ENCODE measurements at regions not wholly inside any gene's neighbourhood (a gene's known extent, or its start where the extent isn't known, plus 50 kb on each side); places are given as distances from the start of the nearest gene placed in this dataset.

- Histone ChIP-seq H3K9ac (ENCODE audit: low read length) (no peak overlapping the region), H3K9me3 (replicated peaks; ENCODE audit: insufficient read depth, low read length) (no peaks in the 10 kb centered on the region), H3K4me1 (ENCODE audit: low read length) (no peaks in the 10 kb centered on the region), H3K4me2 (ENCODE audit: low read depth, low read length) (no peak overlapping the region), H3K27ac (ENCODE audit: low read length) (no peak overlapping the region), H3K27me3 (replicated peaks; ENCODE audit: insufficient read depth, low read length) (no peaks in the 10 kb centered on the region), H3K36me3 (replicated peaks; ENCODE audit: insufficient read depth, low read length) (no peaks in the 10 kb centered on the region), H2AFZ (ENCODE audit: low read length) (no peak overlapping the region), H3F3A (ENCODE audit: insufficient read depth, low read length) (no peaks in the 10 kb centered on the region), H3K79me2 (ENCODE audit: low read length) (no peaks in the 10 kb centered on the region), H3K4me3 (ENCODE audit: low read length) (no peak overlapping the region), H4K20me1 (ENCODE audit: insufficient read depth, low read length) (no peaks in the 10 kb centered on the region), H3K9me2 (replicated peaks; ENCODE audit: insufficient read depth, low read length) (no peaks in the 10 kb centered on the region)
- TF ChIP-seq EZH2 (optimal IDR thresholded peaks at IDR 0.05; ENCODE audit: low read depth, low read length) (no peak), CTCF (IDR thresholded peaks at IDR 0.05; ENCODE audit: low read length) (no peak), EZH2phosphoT487 (IDR thresholded peaks at IDR 0.05; ENCODE audit: low read length) (no peak)
- DNase-seq = no peak
These were observed 110.3 kb upstream of the TARS1 start for GRCh38 chr5:33330426-33330825.

- Histone ChIP-seq H3K9me3 (replicated peaks; ENCODE audit: insufficient read depth, low read length) (no peaks in the 10 kb centered on the region), H3K27me3 (replicated peaks; ENCODE audit: insufficient read depth, low read length) (no peaks in the 10 kb centered on the region), H3K27ac (ENCODE audit: low read length) (no peak overlapping the region), H2AFZ (ENCODE audit: low read length) (no peak overlapping the region), H3K9ac (ENCODE audit: low read length) (no peak overlapping the region), H3K9me2 (replicated peaks; ENCODE audit: insufficient read depth, low read length) (no peaks in the 10 kb centered on the region), H3K4me3 (ENCODE audit: low read length) (no peak overlapping the region), H3F3A (ENCODE audit: insufficient read depth, low read length) (no peaks in the 10 kb centered on the region), H3K79me2 (ENCODE audit: low read length) (no peaks in the 10 kb centered on the region), H3K4me2 (ENCODE audit: low read depth, low read length) (no peak overlapping the region), H3K36me3 (replicated peaks; ENCODE audit: insufficient read depth, low read length) (no peaks in the 10 kb centered on the region), H4K20me1 (ENCODE audit: insufficient read depth, low read length) (no peaks in the 10 kb centered on the region), H3K4me1 (ENCODE audit: low read length) (no peaks in the 10 kb centered on the region)
- DNase-seq = no peak
- no peak for TF ChIP-seq EZH2 (optimal IDR thresholded peaks at IDR 0.05; ENCODE audit: low read depth, low read length)
- TF ChIP-seq CTCF (IDR thresholded peaks at IDR 0.05; ENCODE audit: low read length) = no peak
- TF ChIP-seq EZH2phosphoT487 (IDR thresholded peaks at IDR 0.05; ENCODE audit: low read length) = no peak
These were observed 109.8 kb upstream of the TARS1 start for GRCh38 chr5:33330992-33331391.

GRCh38 chr5:33332804-33333203, 108.0 kb upstream of the TARS1 start:
- Histone ChIP-seq H3K9ac (ENCODE audit: low read length) (no peak overlapping the region), H3K27ac (ENCODE audit: low read length) (no peak overlapping the region), H3K36me3 (replicated peaks; ENCODE audit: insufficient read depth, low read length) (no peaks in the 10 kb centered on the region), H3F3A (ENCODE audit: insufficient read depth, low read length) (no peaks in the 10 kb centered on the region), H3K4me2 (ENCODE audit: low read depth, low read length) (no peak overlapping the region), H3K27me3 (replicated peaks; ENCODE audit: insufficient read depth, low read length) (no peaks in the 10 kb centered on the region), H3K4me3 (ENCODE audit: low read length) (no peak overlapping the region), H3K9me3 (replicated peaks; ENCODE audit: insufficient read depth, low read length) (no peaks in the 10 kb centered on the region), H4K20me1 (ENCODE audit: insufficient read depth, low read length) (no peaks in the 10 kb centered on the region), H3K9me2 (replicated peaks; ENCODE audit: insufficient read depth, low read length) (no peaks in the 10 kb centered on the region), H3K79me2 (ENCODE audit: low read length) (no peaks in the 10 kb centered on the region), H2AFZ (ENCODE audit: low read length) (no peak overlapping the region), H3K4me1 (ENCODE audit: low read length) (no peaks in the 10 kb centered on the region)
- no peak for TF ChIP-seq CTCF (IDR thresholded peaks at IDR 0.05; ENCODE audit: low read length)
- no peak for TF ChIP-seq EZH2 (optimal IDR thresholded peaks at IDR 0.05; ENCODE audit: low read depth, low read length)
- no peak for TF ChIP-seq EZH2phosphoT487 (IDR thresholded peaks at IDR 0.05; ENCODE audit: low read length)
- peak; percentile 15 for DNase-seq
